Ishikawa (cell line): ENCODE measurements at regions not wholly inside any gene's neighbourhood (a gene's known extent, or its start where the extent isn't known, plus 50 kb on each side); places are given as distances from the start of the nearest gene placed in this dataset.

Source experiments
- CREB1 ChIP-seq: IDR thresholded peaks from 2 replicates; pipeline ENCODE4 v1.6.1; 2012; ENCODE audit warnings: low read depth
- EP300 ChIP-seq: IDR thresholded peaks from 2 replicates; pipeline ENCODE4 v1.6.1; 2012; ENCODE audit warnings: borderline replicate concordance
- MAX ChIP-seq: IDR thresholded peaks from 2 replicates; pipeline ENCODE4 v1.6.1; 2012
- RAD21 ChIP-seq: IDR thresholded peaks from 2 replicates; pipeline ENCODE4 v1.6.1; 2012; ENCODE audit warnings: low read depth
- TAF1 ChIP-seq: IDR thresholded peaks from 2 replicates; pipeline ENCODE4 v1.6.1; 2012; ENCODE audit warnings: low read depth, mild to moderate bottlenecking

GRCh38 chr2:10234013-10234306, 68.7 kb upstream of the HPCAL1 start:
- TF ChIP-seq MAX, result no peak
- no peak for TF ChIP-seq RAD21
- TF ChIP-seq CREB1, result no peak
- no peak for TF ChIP-seq EP300
- TF ChIP-seq TAF1, result no peak
